Transverse colon (tissue), 4 donors: ENCODE measurements at regions not wholly inside any gene's neighbourhood (a gene's known extent, or its start where the extent isn't known, plus 50 kb on each side); places are given as distances from the start of the nearest gene placed in this dataset.

Experiments used
- DNase-seq: peaks from one replicate; pipeline ENCODE4 v3.0.0-alpha.2; 2019
- H3K27ac ChIP-seq, 4 donors: fragments of 200-600 bp; sonication (generic); 2 replicates each; pipeline ENCODE4 v1.5.1; 2016 to 2018; ENCODE audit warnings: inconsistent platforms in 4 of 4
- H3K27me3 ChIP-seq: fragments of 200-600 bp; sonication (generic); 2 replicates; pipeline ENCODE4 v1.5.1; 2017; ENCODE audit warnings: inconsistent platforms
- H3K36me3 ChIP-seq, 4 donors: fragments of 200-600 bp; sonication (generic); 2 replicates each; pipeline ENCODE4 v1.5.1; 2017 to 2019; ENCODE audit warnings: inconsistent platforms in 4 of 4
- H3K4me1 ChIP-seq, 4 donors: fragments of 200-600 bp; sonication (generic); 2 replicates each; pipeline ENCODE4 v1.5.1; 2017 to 2020; ENCODE audit warnings: inconsistent platforms in 4 of 4
- H3K4me3 ChIP-seq, 4 donors: fragments of 200-600 bp; sonication (generic); 1 replicate in 1 of 4; 2 replicates in 3 of 4; pipeline versions ENCODE4 v1.5.1 to v1.6.1; 2017 to 2019; ENCODE audit warnings: inconsistent platforms in 4 of 4
- H3K9me3 ChIP-seq, 2 donors: fragments of 200-600 bp; sonication (generic); 2 replicates each; pipeline ENCODE4 v1.5.1; 2017 to 2019; ENCODE audit warnings: inconsistent platforms in 2 of 2
- EP300 ChIP-seq: sonication (generic); formaldehyde crosslinking; IDR thresholded peaks from one replicate; pipeline ENCODE4 v1.6.1; 2017; ENCODE audit warnings: antibody characterized with exemption, low read depth
- POLR2A ChIP-seq: fragments of 450-650 bp; IDR thresholded peaks from one replicate; pipeline ENCODE4 v1.6.1; 2016; ENCODE audit warnings: antibody characterized with exemption, mild to moderate bottlenecking, moderate library complexity
- POLR2AphosphoS5 ChIP-seq, 3 donors: sonication (generic); formaldehyde crosslinking; IDR thresholded peaks; one replicate each; pipeline ENCODE4 v1.6.1; 2016; ENCODE audit warnings: antibody characterized with exemption in 3 of 3
- WGBS, 2 donors: methylation state at CpG; one replicate each; pipeline ENCODE4 v1.1.5; 2018; ENCODE audit warnings: low coverage in 1 of 2; 5-methylcytosine and 5-hydroxymethylcytosine counted together
- in situ Hi-C, 4 donors: fragments of 200-750 bp; cut with MboI; loops; one replicate each; pipeline versions ENCODE4 v1.15.0 to v1.15.1; 2017; ENCODE audit warnings: low sequenced_read_pairs in 3 of 4, low pct_ligation_motif_present in 1 of 4, low pct_unique_long_range_greater_than_20kb in 1 of 4
- intact Hi-C: fragments of 100-400 bp; cut with DNase I; formaldehyde crosslinking; loops from one replicate; pipeline ENCODE4 v1.15.1; 2023; ENCODE audit warnings: low total_unique reads
- TF ChIP-seq, protein P1 (sequence below), 5 experiments: fragments of 200-600 bp in 3 of 5; fragments of 450-650 bp in 2 of 5; sonication (generic) in 3 of 5; IDR thresholded peaks; 1 replicate in 2 of 5; 2 replicates in 3 of 5; pipeline ENCODE4 v1.5.1; 2016 to 2017; ENCODE audit warnings: antibody characterized with exemption in 5 of 5, inconsistent platforms in 3 of 5, mild to moderate bottlenecking in 2 of 5, moderate library complexity in 1 of 5

DNA sequence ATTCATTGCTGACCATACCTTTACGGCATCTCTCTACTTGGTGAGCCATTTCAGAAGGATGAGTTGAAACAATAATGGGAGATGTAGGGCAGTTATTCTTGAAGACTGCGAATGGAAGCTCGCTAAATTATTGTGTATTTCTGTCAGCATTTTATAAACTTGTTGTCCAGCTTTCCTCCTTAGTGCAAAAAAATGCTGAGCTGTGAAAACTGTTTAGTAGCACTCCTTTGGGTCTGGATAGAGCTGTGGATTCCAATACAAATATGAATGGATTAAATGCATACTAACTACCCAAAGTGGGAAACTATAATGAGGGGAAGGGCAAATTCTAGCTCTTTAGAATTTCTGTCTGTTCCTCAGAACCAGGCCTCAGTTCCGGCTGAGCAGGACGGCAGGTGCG, 461.6 kb downstream of the TXNL1 start:
- WGBS, 2 donors = 92 to 94% methylated on average over 6 of the region's 6 CpGs
- intact Hi-C loops (no loop called here), in situ Hi-C loops (no loop called here)
- no peaks in the 10 kb centered on the region for H3K36me3 ChIP-seq
- H3K9me3 ChIP-seq = no peaks in the 10 kb centered on the region
- H3K4me3 ChIP-seq = no peak overlapping the region
- no peak overlapping the region for H3K27ac ChIP-seq
- no peaks in the 10 kb centered on the region for H3K27me3 ChIP-seq
- no peak for DNase-seq
- H3K4me1 ChIP-seq = no peaks in the 10 kb centered on the region
- no peak for TF ChIP-seq POLR2A
- TF ChIP-seq EP300 = no peak
- TF ChIP-seq, protein P1, sequence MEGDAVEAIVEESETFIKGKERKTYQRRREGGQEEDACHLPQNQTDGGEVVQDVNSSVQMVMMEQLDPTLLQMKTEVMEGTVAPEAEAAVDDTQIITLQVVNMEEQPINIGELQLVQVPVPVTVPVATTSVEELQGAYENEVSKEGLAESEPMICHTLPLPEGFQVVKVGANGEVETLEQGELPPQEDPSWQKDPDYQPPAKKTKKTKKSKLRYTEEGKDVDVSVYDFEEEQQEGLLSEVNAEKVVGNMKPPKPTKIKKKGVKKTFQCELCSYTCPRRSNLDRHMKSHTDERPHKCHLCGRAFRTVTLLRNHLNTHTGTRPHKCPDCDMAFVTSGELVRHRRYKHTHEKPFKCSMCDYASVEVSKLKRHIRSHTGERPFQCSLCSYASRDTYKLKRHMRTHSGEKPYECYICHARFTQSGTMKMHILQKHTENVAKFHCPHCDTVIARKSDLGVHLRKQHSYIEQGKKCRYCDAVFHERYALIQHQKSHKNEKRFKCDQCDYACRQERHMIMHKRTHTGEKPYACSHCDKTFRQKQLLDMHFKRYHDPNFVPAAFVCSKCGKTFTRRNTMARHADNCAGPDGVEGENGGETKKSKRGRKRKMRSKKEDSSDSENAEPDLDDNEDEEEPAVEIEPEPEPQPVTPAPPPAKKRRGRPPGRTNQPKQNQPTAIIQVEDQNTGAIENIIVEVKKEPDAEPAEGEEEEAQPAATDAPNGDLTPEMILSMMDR (IDR thresholded peaks at IDR 0.05) = no peak
- TF ChIP-seq POLR2AphosphoS5 (IDR thresholded peaks at IDR 0.05) = no peak

DNA sequence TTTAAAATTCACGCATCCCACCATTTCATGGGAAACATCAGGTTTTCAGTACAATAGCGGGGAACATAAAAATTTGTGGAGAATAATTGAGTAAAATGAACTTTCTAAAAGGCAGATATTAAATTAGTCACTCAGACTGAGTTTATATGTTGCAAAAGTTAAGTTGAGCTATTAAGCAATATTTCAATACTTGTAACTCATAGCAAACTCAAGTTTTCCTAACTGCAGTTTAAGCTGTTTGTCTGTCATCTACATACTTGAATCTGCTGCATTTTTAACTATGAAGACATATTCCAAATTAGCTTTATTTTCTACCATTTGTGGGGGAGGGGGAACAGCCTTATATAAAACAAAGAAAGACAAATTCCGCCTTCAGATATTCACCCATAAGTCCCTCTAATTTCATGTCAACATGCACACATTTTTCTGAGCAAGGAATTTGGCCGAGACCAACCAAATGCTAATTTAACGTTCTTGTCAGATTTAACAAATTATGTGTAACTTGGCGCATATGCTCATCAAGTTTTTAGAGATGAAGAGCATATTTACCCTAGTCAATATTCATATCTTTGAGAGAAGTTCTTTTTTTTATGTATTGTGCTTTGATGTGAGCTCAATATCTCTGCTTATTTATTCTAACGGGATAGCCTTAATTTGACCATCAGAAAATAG, 462.9 kb downstream of the TXNL1 start:
- no peaks in the 10 kb centered on the region for H3K36me3 ChIP-seq
- no peak overlapping the region for H3K27ac ChIP-seq
- WGBS, 2 donors = 85 to 86% methylated on average over 7 of the region's 7 CpGs
- DNase-seq = no peak
- H3K4me1 ChIP-seq = no peaks in the 10 kb centered on the region
- no peaks in the 10 kb centered on the region for H3K27me3 ChIP-seq
- in situ Hi-C loops (no loop called here), intact Hi-C loops (no loop called here)
- H3K4me3 ChIP-seq = no peak overlapping the region
- no peaks in the 10 kb centered on the region for H3K9me3 ChIP-seq
- no peak for TF ChIP-seq POLR2AphosphoS5 (IDR thresholded peaks at IDR 0.05)
- no peak for TF ChIP-seq POLR2A
- TF ChIP-seq, protein P1 (IDR thresholded peaks at IDR 0.05) = no peak
- no peak for TF ChIP-seq EP300

DNA sequence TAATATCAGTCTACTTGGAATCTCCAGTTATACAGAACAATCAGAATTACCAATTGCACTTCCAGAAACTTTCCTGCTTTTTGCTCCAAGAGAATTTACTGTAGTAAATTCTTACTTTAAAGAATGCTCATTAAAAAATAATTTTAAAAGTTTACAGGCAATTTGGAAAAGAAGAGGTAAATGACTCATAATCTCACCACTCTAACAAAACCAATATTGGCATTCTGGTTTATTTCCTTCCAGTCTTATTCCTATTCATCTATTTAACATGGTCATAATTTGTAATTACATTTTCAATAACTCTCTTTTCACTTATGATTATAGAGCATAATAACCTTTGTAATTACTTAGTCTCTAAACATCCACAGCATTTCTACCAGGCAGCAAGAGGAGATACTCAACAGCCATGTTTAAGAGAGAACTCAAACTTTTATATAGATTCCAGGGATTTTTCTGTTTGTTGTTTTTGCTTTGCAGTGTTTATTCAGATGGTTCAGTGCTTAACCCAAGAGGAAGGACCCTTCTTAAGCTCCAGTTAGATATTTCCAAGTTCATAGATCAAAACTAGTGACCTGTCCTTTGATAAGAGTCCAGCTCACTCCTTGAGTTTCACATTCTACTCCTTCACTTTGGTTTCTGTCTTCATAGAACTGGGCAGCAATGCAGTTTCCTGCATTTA, 464.7 kb downstream of the TXNL1 start:
- no peak overlapping the region for H3K27ac ChIP-seq
- in situ Hi-C loops = no loop called here
- no peaks in the 10 kb centered on the region for H3K36me3 ChIP-seq
- TF ChIP-seq, protein P1 (IDR thresholded peaks at IDR 0.05) = no peak
- H3K4me3 ChIP-seq = no peak overlapping the region
- DNase-seq = no peak
- no peaks in the 10 kb centered on the region for H3K9me3 ChIP-seq
- no peaks in the 10 kb centered on the region for H3K27me3 ChIP-seq
- intact Hi-C loops = no loop called here
- no peaks in the 10 kb centered on the region for H3K4me1 ChIP-seq

DNA sequence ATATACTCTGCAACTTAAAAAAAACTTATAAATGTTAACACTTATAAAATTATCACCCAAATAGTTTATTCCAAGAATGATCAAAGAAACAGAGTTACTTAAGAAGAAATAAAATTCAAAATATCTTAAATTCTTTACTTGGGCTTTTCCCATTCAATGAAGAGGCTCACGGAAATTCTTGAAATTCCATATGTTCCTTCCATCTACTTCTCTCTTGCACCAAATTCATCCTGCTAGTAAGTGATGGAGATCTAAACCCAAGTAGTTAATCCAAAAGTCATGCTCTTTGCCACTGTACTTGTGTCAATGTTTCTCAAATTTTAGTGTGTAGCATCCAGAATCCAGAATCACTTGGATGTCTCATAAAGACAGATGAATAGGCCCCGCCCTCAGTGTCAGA, 465.9 kb downstream of the TXNL1 start:
- TF ChIP-seq, protein P1 (IDR thresholded peaks at IDR 0.05) = no peak
- TF ChIP-seq POLR2AphosphoS5 (IDR thresholded peaks at IDR 0.05) (no peak), EP300 (no peak), POLR2A (no peak)
- Histone ChIP-seq H3K4me3 (no peak overlapping the region), H3K9me3 (no peaks in the 10 kb centered on the region), H3K36me3 (no peaks in the 10 kb centered on the region), H3K4me1 (peaks cover 0 to 8% (median 2%) of the 10 kb centered on the region in 4 donors), H3K27me3 (no peaks in the 10 kb centered on the region), H3K27ac (no peak overlapping the region)
- WGBS, 2 donors = 63 to 92% methylated on average over 2 of the region's 2 CpGs
- DNase-seq = no peak
- in situ Hi-C loops (no loop called here), intact Hi-C loops (no loop called here)
